RKO (cell line): ENCODE measurements at regions not wholly inside any gene's neighbourhood (a gene's known extent, or its start where the extent isn't known, plus 50 kb on each side); places are given as distances from the start of the nearest gene placed in this dataset.

Experiments
- DNase-seq: peaks from one replicate; pipeline ENCODE4 v3.0.0-alpha.2; 2016; ENCODE audit warnings: low spot score

DNA sequence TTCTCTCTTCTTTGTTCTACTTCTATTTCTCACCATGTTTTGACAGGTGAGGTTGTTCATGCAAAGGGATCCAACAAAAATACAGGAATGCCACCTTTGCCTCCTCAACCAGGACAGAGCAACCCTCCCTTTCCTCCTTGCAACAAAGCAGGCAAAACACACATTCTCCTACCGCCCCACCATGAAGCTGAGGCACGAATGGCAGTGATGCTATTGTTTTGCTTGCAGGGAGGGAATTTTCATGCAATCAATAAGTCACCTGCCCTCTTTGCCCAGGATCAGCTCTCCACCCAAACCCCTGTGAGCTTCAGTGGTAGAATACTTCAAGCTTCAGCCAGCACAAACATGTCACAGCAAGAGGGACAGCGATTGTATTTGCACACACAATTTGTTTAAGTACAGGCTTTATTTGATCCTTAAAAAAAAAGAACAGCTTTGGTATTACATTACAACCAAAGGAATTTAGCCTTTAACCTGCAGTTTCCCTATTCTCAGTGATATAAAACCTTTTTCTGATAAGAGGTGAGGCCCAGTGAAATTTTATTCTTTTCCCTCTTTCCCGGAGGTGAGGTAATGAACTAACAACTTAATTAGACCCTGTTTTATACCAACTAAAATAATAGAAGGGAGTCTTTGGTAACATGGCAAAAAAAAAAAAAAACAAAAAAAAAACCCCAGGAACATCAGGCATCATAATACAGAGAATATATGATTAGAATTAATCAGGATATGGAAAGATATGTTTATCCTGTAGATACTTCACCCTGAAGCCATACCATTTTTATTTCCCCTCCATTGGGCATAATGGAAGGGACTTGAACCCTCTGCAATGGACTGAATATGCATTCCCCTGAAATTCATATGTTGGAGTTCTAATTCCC, 87.0 kb upstream of the EEA1 start:
- no peak for DNase-seq

DNA sequence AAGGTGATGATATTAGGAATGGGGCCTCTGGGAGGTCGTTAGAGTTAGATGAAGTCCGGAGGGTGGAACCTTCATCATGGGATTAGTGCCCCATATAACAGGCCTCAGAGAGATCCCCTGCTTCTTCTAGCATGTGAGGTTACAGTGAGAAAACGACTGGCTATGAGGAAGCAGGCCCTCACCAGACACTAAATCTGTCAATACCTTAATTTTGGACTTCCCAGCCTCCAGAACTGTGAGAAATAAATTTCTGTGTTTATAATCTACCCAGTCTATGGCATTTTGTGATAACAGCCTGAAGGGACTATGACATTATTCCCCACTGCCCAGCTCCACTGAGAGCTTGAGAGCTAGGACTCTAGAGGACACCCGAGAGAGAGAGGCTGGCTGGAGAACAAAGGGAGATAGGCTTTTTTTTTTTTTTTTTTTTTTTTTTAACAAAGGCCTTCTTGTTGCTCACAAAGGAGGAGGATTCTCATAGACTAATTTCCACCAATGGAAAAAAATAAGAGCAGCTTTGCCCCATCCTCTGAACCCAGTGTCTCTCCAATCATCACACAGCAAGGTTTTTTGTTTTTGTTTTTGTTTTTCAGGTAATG, 87.8 kb upstream of the EEA1 start:
- no peak for DNase-seq

DNA sequence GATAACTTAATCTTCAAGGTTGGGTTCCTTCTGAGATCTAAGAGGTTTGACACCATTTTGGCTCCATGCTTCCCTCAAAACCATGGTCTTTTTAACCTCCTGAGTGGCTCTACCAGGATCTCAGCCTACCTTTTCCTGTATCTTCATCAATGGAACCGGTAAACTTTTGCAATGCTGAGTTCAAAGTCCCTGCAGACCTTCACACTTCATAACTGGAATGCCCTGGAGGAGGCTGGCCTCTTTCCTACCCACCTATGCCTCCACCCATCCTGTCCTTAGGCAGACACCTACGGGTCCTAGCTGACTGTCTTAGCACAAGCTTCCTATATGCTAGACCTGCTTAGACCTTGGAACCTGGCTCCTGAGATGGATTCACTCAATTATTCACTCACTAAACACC, 89.5 kb upstream of the EEA1 start:
- no peak for DNase-seq

DNA sequence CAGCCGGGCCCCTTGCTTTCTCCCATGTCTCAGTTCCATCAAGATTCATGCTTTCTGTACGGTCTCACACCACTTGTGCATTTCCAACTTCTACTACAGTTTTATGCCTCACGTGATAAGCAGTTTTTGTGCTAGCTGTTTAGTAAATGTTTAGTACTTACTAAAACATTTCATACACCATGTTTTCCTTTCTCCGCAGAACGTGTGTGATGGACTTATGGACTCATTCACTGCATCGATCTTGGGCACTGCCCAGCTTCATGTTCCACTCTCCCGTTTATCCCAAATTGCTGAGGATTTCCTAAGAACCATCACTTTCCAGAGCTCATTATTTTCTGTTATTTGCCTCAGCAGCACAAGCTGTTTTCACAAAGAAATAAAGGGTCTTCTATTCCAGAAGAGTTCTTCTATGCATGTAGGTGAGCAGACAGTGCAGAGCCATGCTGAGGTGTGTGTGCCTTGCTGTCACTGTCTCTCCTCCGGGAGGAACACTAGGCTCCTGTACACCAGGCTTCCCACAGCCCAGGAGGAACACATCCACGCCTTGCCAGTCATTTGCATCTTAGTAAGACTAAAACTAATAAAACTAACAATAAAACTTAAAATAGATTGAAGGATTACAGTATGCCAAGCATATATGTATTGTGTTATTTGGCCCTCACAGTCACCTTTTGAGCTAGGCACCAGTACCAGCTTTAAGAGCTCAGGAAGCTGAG, 90.3 kb upstream of the EEA1 start:
- no peak for DNase-seq

DNA sequence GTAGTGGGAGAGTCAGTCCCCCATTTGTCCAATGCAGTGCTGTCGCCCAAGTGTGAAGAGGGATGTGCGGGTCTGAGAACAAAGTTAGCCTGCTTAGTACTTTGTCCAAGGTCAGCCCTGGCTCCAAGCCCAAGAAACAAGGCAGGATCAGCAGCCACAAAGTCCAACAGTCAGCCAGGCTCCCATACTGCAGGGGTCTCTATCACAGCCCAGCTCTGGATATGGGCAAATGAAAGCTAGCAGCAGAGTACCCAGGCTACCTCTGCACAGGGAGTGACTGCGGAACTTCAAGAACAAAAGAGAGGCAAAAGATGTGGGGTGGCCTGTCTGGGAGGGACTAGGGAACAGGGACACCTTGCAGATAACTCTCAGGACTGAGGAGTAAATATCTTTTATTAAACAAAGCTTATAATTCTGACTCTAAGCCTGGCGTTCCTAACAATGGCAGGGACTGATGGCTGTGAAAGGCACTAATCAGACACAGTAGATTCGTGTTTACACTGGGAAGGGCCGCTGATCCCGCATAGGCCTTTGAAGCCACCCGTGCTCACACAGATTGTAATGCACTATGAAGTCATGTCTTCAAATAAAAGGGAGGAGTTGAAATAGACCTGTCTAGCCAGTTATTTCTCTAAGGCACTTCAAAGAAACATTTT, 91.0 kb upstream of the EEA1 start:
- no peak for DNase-seq

DNA sequence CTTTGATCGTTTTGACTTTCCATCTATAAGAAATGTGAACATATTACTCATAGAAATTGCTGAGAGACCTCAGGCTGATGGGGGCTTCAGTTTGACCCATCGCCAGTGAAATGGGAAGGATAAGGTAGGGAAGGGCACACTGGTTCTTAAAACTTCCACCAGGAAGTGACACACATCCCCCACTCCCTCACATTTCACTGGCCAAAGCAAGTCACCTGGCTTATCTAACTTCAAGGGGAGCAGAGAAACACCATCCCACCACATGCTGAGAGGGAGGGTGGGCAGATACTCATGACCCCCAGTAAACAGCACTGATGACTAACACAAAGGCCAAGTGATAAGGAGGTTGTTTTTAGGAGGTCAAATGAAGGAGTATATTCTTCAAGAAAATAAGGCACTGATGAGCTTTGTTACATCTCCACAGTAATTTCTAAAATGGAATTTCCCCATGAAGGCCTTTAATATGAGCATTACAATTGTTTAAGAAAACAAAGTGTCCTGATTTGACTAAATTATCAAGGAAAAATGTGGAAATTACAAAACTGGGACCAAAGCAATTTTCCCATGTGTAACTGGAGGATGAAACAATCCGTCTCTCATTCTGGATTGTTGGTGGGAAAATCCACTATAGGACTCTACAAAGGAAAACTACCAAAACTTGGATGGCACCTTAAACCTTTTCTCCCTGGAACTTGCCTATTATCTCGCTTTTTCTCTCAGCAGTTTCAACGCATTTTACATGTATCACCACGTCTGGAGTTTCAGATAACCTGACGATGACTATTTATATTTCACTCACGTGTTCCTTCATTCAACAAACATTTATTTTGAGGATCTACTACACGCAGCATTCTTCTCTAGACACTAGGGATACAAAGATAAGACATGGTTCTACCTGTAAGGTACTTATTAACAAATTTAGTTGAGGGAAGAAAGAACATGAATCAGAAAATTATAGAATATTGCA, 91.8 kb upstream of the EEA1 start:
- DNase-seq, result no peak

DNA sequence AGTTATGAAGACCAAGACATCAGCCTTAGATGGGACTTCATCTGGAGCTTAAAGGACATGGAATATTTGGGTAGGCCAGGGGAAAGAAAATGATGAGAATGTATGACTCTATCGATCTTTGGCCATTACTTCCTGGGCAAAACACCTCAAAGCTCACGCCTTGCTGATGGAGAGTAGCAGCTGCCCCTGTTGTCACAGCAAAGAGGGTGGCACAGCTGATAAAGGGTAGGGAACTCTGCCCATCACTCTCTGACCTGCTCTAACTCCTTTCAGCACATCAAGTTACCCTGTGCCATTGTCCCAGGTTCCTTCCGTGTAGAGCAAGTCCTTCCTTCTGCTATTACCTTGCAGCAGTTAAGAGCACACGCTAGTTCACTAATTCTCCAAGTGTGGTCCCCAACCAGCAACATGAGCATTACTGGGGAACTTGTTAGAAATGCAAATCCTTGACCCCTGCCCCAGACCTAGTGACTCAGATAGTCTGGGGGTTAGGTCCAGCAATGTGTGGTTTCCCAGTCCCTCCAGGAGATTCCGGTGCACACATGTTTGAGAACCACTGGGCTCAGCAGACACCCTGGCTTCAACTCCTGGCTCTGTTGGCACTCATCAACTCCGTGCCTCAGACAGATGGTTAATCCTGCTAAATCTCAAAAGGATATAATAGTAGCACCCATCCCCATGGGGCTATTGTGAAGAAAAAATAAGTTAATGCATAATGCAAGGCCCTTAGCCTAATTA, 93.7 kb upstream of the EEA1 start:
- no peak for DNase-seq

DNA sequence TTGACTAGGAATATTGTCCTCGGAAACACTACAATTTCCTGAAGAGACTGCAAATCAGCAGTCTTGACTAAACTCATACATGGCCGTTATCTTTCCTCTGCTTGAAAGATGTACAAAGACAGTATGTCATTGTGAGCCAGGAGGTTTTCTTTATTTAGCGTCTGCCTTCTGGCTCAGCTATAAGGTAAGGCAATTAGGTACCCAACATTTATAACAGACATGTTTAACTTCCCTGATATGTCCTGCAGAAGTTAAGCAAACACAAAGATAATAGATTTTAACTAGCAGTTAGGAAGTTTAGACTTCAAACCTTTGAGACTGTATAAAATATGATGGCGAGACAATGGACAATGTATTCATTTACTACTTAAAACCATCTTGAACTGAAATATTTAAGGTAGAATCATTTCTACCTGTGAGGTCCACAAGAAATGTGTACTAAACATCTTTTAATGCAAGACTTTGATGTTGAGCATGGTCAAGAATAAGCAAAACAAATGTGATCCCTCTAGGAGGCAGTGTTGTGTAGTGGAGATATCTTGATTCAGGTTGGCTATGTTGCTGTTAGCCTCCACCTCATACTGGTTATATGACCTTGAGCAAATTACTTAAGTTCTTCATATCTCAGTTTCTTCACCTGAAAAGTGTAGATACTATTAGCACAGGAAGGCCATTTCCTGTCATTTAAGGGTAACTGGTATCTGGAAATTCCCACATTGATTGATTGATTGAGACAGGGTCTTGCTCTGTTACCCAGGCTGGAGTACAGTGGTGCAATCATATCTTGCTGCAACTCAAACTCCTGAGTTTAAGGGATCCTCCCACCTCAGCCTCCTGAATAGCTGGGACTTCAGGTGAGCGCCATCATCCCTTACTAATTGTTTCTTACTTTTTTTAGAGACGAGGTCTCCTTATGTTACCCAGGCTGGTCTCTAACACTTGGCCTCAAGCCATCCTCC, 96.3 kb upstream of the EEA1 start:
- DNase-seq, result peak; percentile 2

DNA sequence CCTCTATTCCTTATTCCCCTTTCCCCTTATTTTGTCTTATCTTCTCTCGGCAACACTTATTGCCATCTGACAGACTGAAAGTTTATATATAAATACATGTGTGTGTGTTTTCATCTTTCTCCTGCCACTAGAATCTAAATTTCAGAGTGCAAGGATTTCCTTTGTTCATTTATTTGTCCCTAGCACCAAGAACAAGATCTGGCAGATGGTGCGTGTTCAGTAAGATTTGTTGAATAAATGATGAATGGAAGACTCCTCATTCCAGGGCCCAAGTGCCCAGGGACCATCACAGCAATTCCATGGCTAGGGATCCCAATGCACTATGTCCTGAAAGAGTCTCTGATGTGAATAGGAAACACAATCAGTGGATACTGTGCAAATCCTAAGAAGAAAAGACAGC, 97.9 kb upstream of the EEA1 start:
- no peak for DNase-seq

DNA sequence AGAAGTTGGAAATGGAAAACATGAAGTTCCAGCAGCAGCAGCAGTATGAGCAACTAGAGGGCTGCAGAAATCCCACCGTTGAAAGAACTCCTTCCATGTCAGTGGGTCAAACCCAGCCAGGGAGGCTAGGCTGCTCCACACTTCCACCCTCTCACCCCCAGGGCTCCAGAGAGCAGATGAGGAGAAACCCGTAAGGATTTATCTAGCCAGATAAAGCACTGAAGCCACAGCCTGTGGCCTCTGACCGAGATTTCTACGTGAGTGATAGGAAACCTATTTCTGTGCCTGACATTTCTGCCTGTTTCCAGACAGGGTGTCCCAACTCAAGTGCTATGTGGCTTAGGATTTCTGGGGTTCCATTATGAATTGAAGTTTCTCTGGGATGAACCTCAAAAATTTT, 100.0 kb upstream of the EEA1 start:
- DNase-seq, result no peak

DNA sequence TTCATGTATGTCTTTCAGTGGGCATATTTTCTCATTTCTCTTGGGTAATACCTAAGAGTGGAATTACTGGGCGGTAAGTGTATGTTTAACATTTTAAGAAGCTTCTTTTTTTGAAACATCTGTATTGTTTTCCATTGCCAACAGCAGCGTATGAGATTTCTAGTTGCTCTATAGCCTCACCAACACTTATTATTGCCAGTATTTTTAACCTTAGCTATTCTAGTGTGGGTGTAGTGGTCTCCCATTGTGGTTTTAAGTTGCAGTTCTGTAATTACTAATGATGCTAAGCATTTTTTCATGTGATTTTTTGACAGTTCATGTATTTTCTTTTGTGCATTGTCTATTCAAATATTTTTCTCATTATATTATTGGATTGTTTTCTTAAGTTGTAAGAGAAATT, 101.9 kb upstream of the EEA1 start:
- DNase-seq, result no peak

DNA sequence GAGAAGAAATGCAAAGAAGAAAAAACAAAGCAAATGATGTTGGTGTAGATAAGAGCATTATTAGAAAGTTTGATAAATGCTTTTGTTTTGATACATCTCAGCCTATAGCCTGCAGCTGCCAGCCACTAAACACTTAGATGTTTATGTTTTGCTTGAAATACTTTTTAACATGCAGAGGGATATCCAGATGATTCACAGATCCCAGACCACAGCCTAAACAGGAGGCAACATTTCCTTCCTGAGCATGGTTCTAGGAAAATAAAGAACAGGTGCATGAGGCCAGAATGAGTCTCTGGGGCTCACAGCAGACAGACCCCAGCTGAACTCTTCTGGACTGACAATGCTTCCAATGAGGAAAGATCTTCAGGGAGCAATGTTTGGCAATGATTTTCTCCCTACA, 103.7 kb upstream of the EEA1 start:
- no peak for DNase-seq

DNA sequence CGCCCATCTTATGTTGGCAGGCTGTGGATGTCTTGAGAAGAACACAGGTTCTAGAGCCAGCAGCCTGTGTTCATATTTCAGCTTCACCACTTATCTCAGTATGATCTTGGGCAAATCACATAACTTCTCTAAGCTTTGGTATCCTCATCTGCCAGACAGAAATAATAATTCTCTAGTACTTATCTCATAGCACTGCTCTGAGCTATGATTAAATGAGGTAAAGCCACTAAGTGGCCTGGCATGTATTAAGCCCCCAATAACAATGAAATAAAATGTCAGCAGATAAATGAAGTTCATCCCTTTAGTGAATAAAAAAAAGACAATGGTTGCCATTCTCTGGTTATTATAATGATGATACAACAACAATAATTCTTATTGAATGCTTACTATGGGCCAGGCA, 104.9 kb upstream of the EEA1 start:
- DNase-seq, result no peak

DNA sequence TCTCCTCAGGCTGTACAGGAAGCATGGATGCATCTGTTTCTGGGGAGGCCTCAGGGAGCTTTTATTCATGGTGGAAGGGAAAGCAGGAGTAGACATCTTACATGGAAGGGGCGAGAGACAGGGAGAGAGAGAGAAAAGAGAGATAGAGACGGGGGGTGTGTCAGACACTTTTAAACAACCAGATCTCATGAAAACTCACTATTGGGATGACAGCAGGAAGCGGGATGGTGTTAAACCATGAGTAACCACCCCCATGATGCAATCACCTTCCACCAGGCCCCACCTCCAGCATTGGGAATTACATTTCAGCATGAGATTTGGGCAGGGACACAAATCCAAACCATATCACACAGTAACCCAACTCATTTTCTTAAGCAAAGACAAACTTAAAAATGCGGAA, 110.0 kb upstream of the EEA1 start:
- DNase-seq, result peak; percentile 16

DNA sequence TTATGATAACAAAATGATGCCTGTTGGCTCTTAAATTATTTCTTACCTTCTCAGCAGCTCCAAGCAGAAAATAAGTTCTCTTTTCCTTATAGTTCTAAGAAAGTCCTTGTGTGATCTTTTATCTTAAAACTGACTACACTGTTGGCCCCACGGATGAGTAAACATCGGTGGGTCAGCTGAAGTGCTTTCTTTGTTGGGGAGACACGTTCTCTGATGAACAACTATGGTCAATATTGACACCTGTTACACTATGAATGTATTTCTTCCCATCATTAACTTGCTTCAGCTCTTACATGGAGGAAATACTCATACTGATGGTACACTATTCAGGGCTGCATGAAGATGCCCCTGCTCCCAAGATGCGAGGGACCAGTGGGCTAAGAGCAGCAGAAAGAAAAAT, 110.8 kb upstream of the EEA1 start:
- no peak for DNase-seq

DNA sequence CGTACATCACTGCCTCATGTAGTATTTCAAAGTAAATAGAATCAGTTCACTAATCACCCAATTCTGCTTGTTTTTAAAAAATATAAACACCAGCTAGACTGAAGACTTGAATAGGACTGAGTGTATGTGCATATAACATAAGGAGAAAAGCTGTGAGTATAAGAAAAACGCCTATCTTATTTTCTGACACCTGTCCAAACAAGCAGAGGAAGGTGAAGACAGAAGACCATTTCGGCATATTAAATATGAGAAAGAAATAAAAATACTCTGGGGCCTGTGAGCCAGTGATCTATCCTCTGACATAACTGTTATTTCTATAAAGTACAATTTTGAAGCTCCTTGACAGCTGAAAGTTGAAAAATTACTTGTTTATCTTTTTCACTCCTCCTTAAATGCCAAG, 111.3 kb upstream of the EEA1 start:
- DNase-seq, result no peak

DNA sequence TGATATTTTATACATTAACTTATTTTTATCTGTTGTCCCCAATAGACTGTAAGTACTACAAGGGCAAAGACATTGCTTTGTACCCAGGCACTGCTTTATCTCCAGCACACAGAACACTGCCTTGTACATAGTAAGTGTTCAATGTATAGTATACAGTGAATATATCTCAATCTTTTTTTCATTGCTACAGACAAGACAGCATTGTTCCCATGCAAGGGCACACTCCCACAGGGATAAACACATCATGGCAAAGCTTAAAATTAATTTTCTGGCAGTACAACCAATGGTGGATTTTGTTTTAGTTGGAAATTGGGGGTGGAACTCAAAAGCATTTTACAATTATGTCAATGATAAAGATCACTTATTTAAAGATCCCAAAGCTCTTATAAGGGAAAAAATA, 112.3 kb upstream of the EEA1 start:
- DNase-seq, result no peak

DNA sequence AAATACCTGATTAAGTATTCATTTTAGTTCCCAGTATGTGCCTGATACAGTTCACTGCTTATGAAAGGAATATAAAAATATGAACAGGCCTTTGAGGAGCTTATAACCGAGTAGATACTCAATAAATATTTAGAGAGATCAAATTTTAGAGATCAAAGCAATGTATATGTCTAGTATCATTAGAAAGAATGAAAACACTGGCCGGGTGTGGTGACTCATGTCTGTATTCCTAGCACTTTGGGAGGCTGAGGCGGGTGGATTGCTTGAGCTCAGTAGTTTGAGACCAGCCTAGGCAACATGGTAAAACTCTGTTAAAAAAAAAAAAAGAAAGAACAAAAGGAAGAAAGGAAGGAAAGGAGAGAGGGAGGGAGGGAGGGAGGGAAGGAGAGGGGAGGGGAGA, 113.2 kb upstream of the EEA1 start:
- no peak for DNase-seq

DNA sequence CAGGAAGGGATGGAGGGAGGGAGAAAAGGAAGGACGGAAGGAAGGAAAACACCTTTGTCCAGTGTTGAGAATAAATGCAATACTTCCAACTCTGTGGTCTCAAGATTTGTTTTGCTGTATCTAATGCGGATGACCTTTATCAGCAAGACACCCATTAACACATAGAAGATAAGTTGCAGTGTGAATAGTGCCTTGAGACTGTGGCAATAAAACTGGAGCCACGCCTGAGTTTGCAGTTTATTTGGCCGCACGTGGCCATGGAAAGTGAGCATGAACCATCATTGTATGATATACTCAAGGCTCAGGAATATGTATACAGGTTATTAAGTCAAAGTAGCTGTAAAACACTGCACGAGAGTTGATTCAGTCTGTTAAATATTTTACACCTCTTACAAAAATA, 113.6 kb upstream of the EEA1 start:
- DNase-seq, result no peak
